OCI-LY1 (cell line): ENCODE measurements at regions not wholly inside any gene's neighbourhood (a gene's known extent, or its start where the extent isn't known, plus 50 kb on each side); places are given as distances from the start of the nearest gene placed in this dataset.
"Not testable (repeated sequence)": the region's sequence is repeated elsewhere in the genome, so short reads cannot be mapped to it uniquely, and the experiment has no call there.

ENCODE experiments used
- H2AFZ ChIP-seq: fragments of 200-600 bp; sonication (generic), shearing (Covaris generic); 2 replicates; pipeline ENCODE4 v1.6.0; 2014; ENCODE audit warnings: antibody characterized with exemption, mild to moderate bottlenecking, low read length
- H3F3A ChIP-seq: fragments of 200-600 bp; sonication (generic), shearing (Covaris generic); 2 replicates; pipeline ENCODE4 v1.6.0; 2014; ENCODE audit warnings: mild to moderate bottlenecking, antibody characterized with exemption, low read length, moderate library complexity; ENCODE audit not compliant: insufficient read depth
- H3K27ac ChIP-seq: fragments of 200-600 bp; sonication (generic); 2 replicates; pipeline ENCODE4 v1.5.1; 2014; ENCODE audit warnings: low read length, mixed run types, mild to moderate bottlenecking, low read depth; ENCODE audit not compliant: poor library complexity, severe bottlenecking
- H3K27me3 ChIP-seq: fragments of 200-600 bp; sonication (generic); 2 replicates; pipeline ENCODE4 v1.6.0; 2014; ENCODE audit warnings: antibody characterized with exemption, mild to moderate bottlenecking, low read length, moderate library complexity; ENCODE audit not compliant: insufficient read depth
- H3K36me3 ChIP-seq: fragments of 200-600 bp; sonication (generic); 2 replicates; pipeline ENCODE4 v1.6.1; 2014; ENCODE audit warnings: mild to moderate bottlenecking, antibody characterized with exemption, low read length, moderate library complexity, mixed read lengths; ENCODE audit not compliant: insufficient read depth
- H3K4me1 ChIP-seq: fragments of 200-600 bp; sonication (generic); 2 replicates; pipeline ENCODE4 v1.5.1; 2014; ENCODE audit warnings: mild to moderate bottlenecking, low read length, moderate library complexity; ENCODE audit not compliant: insufficient read depth, severe bottlenecking
- H3K4me2 ChIP-seq: fragments of 200-600 bp; sonication (generic), shearing (Covaris generic); 2 replicates; pipeline ENCODE4 v1.6.1; 2014; ENCODE audit warnings: low read length
- H3K4me3 ChIP-seq: fragments of 200-600 bp; sonication (generic); 2 replicates; pipeline ENCODE4 v1.5.1; 2014; ENCODE audit warnings: low read length, low read depth, mild to moderate bottlenecking, mixed read lengths; ENCODE audit not compliant: poor library complexity, severe bottlenecking
- H3K79me2 ChIP-seq: fragments of 200-600 bp; shearing (Covaris generic); 2 replicates; pipeline ENCODE4 v1.6.1; 2016; ENCODE audit warnings: mixed run types, low read length, mixed read lengths; ENCODE audit not compliant: insufficient read depth
- H3K9ac ChIP-seq: fragments of 200-600 bp; sonication (generic), shearing (Covaris generic); 2 replicates; pipeline ENCODE4 v1.6.1; 2014; ENCODE audit warnings: mild to moderate bottlenecking, low read length, mixed read lengths
- H3K9me2 ChIP-seq: fragments of 200-600 bp; sonication (generic), shearing (Covaris generic); 2 replicates; pipeline ENCODE4 v1.6.1; 2014; ENCODE audit warnings: low read depth, mild to moderate bottlenecking, low read length, mixed read lengths
- H3K9me3 ChIP-seq: fragments of 200-600 bp; shearing (Covaris generic); 2 replicates; pipeline ENCODE4 v1.6.1; 2014; ENCODE audit warnings: low read length, mixed read lengths
- H4K20me1 ChIP-seq: fragments of 200-600 bp; sonication (generic), shearing (Covaris generic); 2 replicates; pipeline ENCODE4 v1.6.0; 2016; ENCODE audit warnings: mild to moderate bottlenecking, low read length; ENCODE audit not compliant: insufficient read depth
- EZH2 ChIP-seq: fragments of 200-600 bp; sonication (generic), shearing (Covaris generic); IDR thresholded peaks from 2 replicates; pipeline ENCODE4 v1.8.0; 2017; ENCODE audit warnings: borderline replicate concordance, mixed run types, mild to moderate bottlenecking, antibody characterized with exemption, low read length, moderate library complexity, mixed read lengths
- TF ChIP-seq, protein P1 (sequence below): fragments of 200-600 bp; sonication (generic), shearing (Covaris generic); IDR thresholded peaks from 2 replicates; pipeline ENCODE4 v1.5.1; 2017; ENCODE audit warnings: mild to moderate bottlenecking, antibody characterized with exemption, low read length, moderate library complexity, mixed read lengths

DNA sequence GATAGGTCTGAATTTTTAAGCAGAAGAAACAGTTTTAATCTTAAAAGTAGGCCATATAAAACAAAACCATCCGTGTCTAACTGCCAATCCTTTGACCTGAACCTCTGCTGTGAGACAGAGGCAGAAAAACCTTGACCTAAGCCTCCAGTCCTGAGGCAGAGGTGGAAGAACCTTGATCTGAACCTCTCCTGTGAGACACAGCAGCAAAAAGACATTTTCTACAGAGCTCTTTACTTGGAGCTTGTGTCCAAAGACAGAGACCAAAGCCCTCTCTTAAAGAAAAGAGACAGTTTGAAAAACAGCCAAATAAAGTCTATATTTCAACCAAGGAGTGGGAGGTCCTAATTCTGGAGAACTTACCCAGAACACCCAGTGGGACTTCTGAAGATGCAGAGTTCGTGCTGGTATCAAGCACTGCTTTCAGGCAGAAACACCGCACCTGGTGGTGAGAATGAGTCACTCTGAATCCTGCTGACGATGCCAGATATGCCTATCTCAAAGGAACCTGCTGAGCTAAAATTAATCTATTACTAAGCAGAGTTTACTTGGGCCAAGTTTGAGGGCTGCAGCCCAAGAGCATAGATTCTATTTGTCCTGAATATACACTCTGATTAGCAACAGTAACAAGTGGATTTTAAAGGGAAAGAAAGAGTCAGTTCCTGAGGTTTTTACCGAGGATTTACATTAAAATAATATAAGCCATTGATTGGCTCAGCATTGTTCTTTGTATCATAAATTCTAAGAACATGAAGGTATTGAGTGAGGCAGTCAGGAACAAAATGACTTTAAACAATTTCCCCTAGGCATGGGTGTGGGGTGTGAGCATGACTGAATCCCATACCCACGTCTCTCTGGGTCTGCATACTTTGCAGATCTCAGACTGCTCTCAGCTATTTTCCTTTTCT is 806.4 kb downstream of the TRIB2 start:
- TF ChIP-seq, protein P1, sequence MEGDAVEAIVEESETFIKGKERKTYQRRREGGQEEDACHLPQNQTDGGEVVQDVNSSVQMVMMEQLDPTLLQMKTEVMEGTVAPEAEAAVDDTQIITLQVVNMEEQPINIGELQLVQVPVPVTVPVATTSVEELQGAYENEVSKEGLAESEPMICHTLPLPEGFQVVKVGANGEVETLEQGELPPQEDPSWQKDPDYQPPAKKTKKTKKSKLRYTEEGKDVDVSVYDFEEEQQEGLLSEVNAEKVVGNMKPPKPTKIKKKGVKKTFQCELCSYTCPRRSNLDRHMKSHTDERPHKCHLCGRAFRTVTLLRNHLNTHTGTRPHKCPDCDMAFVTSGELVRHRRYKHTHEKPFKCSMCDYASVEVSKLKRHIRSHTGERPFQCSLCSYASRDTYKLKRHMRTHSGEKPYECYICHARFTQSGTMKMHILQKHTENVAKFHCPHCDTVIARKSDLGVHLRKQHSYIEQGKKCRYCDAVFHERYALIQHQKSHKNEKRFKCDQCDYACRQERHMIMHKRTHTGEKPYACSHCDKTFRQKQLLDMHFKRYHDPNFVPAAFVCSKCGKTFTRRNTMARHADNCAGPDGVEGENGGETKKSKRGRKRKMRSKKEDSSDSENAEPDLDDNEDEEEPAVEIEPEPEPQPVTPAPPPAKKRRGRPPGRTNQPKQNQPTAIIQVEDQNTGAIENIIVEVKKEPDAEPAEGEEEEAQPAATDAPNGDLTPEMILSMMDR = no peak
- no peak for TF ChIP-seq EZH2
- no peaks in the 10 kb centered on the region for H3K9me2 ChIP-seq
- H3K4me1 ChIP-seq = no peaks in the 10 kb centered on the region
- no peaks in the 10 kb centered on the region for H3K9me3 ChIP-seq
- no peak overlapping the region for H3K4me2 ChIP-seq
- H3K79me2 ChIP-seq = no peaks in the 10 kb centered on the region
- no peak overlapping the region for H3K4me3 ChIP-seq
- H3K27ac ChIP-seq = no peak overlapping the region
- no peaks in the 10 kb centered on the region for H4K20me1 ChIP-seq
- no peaks in the 10 kb centered on the region for H3K27me3 ChIP-seq
- H3F3A ChIP-seq = no peaks in the 10 kb centered on the region
- no peak overlapping the region for H3K9ac ChIP-seq
- no peaks in the 10 kb centered on the region for H3K36me3 ChIP-seq
- no peak overlapping the region for H2AFZ ChIP-seq

DNA sequence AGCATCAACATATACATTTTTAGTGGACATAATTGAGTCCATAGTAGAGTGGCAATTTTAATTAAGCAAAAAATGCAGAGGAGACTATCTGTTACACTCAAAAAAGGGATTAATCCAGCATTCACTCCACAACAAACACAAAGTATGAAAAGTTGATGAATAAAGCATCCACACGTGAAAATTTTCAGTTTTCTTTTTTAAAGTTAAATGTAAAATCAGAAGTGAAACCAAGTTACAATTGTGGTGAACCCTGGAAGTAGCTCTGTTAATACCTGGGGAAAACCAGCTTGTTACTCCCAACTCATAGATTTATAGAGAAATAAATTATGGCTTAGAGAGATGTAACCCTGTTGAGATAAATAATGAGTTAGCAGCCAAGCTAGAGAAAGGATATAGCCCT is 807.8 kb downstream of the TRIB2 start:
- no peak overlapping the region for H2AFZ ChIP-seq

DNA sequence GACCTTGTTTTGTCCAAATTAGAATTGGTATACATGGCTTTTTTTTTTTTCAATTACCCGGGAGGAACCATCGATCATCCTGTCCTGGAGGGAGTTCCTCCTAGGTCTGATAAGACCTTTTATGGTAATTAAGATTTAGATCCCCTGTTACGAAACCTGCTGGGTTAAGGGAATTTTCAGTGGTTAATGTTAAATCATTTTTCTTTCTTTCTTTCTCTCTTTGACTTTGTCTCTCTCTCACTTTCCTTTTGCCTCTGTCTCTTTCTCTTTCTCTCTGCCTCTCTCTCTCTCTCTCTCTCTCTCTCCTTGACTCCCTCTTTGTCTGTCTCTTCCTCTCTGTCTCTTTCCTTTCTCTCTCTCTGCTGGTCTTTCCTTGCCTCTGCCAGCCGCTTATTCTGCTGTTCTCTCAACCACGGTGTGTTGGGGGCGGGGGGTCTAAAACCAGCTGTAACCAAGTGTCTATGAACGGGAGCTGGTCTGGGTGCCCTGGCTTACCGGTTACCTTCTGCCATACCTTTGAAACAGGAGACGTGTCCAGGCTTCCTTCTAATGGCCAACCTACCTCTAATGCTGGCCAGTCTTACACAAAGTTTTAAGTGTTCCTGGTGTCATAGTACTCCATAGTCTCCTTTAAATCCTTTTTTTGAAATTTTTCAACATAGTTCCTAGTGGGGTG is 815.1 kb downstream of the TRIB2 start:
- H3K4me3 ChIP-seq, H2AFZ ChIP-seq, H3K4me2 ChIP-seq: not testable (repeated sequence)

More for the DNA sequence above, 807.8 kb downstream of the TRIB2 start:
- no peak overlapping the region for H3K9ac ChIP-seq
- H3K4me3 ChIP-seq = no peak overlapping the region
- H3K9me3 ChIP-seq = no peaks in the 10 kb centered on the region
- no peaks in the 10 kb centered on the region for H3K4me1 ChIP-seq
- no peaks in the 10 kb centered on the region for H3F3A ChIP-seq
- no peak overlapping the region for H3K4me2 ChIP-seq
- no peaks in the 10 kb centered on the region for H3K27me3 ChIP-seq
- H3K27ac ChIP-seq = no peak overlapping the region
- no peaks in the 10 kb centered on the region for H3K36me3 ChIP-seq
- H3K79me2 ChIP-seq = no peaks in the 10 kb centered on the region
- no peaks in the 10 kb centered on the region for H3K9me2 ChIP-seq
- H4K20me1 ChIP-seq = no peaks in the 10 kb centered on the region
- TF ChIP-seq, protein P1 = no peak
- no peak for TF ChIP-seq EZH2

DNA sequence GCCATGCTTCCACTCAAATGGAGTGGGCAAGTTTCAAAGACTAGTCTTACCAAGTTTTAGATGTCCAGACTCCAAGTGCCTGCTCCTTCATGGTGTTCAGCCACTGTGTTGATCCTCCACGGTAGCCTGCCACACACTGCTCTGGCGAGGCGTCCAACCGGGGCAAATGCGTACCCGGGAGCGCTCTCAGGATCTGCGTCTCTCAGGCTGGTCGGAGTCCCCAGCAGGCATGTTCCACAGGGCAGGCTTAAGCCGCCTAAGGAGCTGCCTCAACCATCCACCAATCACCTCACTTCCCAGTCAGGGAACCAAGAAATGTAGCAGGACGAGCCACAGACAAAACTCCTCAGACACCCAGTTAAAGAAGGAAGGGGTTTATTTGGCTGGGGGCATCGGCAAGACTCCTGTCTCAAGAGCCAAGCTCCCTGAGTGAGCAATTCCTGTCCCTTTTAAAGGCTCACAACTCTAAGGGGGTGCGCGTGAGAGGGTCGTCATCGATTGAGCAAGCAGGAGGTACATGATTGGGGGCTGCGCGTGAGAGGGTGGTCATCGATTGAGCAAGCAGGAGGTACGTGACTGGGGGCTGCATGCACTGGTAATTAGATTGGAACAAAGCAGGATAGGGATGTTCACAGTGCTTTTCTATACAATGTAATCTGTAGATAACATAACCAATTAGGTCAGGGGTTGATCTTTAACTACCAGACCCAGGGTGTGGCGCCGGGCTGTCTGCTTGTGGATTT is 816.2 kb downstream of the TRIB2 start:
- H3K27ac ChIP-seq, H3K9ac ChIP-seq, H3K4me2 ChIP-seq, H3K9me2 ChIP-seq, H3K36me3 ChIP-seq, H3K4me1 ChIP-seq, H3K9me3 ChIP-seq, H3K79me2 ChIP-seq, H3K4me3 ChIP-seq, H3K27me3 ChIP-seq, H2AFZ ChIP-seq, H3F3A ChIP-seq, H4K20me1 ChIP-seq: not testable (repeated sequence)

More for the DNA sequence above, 815.1 kb downstream of the TRIB2 start:
- H4K20me1 ChIP-seq, H3K9ac ChIP-seq, H3K9me3 ChIP-seq, H3K27ac ChIP-seq, H3K79me2 ChIP-seq, H3F3A ChIP-seq, H3K9me2 ChIP-seq, H3K4me1 ChIP-seq, H3K27me3 ChIP-seq, H3K36me3 ChIP-seq: not testable (repeated sequence)
